ENCODE measurements at regions not wholly inside any gene's neighbourhood (a gene's known extent, or its start where the extent isn't known, plus 50 kb on each side); places are given as distances from the start of the nearest gene placed in this dataset.

DNA sequence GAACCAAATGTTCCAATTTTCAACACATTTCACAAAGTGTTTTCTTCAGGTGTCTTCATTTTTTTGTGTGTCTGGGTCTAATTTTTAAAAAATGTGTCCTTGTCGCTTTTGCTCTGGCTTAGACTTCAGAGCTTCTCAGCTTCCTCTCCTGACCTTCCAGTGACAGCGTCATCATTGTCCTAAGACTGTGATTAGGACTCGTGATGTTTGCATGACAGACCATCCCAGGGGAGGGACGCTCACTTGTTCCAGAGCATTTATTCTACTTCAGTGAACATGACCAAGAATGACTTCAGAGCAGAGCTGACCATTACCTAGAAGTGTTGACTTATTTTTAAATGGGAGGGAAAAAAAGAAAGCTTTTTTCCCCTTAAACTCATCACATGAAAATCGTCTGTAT lies 591.9 kb downstream of the IRS1 start:
- DNase-seq (ENCODE audit: low read depth), result no peak
- TF ChIP-seq, protein P1, sequence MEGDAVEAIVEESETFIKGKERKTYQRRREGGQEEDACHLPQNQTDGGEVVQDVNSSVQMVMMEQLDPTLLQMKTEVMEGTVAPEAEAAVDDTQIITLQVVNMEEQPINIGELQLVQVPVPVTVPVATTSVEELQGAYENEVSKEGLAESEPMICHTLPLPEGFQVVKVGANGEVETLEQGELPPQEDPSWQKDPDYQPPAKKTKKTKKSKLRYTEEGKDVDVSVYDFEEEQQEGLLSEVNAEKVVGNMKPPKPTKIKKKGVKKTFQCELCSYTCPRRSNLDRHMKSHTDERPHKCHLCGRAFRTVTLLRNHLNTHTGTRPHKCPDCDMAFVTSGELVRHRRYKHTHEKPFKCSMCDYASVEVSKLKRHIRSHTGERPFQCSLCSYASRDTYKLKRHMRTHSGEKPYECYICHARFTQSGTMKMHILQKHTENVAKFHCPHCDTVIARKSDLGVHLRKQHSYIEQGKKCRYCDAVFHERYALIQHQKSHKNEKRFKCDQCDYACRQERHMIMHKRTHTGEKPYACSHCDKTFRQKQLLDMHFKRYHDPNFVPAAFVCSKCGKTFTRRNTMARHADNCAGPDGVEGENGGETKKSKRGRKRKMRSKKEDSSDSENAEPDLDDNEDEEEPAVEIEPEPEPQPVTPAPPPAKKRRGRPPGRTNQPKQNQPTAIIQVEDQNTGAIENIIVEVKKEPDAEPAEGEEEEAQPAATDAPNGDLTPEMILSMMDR (conservative IDR thresholded peaks at IDR 0.05; ENCODE audit: control insufficient read depth, insufficient read depth, low read depth, low read length), result no peak

DNA sequence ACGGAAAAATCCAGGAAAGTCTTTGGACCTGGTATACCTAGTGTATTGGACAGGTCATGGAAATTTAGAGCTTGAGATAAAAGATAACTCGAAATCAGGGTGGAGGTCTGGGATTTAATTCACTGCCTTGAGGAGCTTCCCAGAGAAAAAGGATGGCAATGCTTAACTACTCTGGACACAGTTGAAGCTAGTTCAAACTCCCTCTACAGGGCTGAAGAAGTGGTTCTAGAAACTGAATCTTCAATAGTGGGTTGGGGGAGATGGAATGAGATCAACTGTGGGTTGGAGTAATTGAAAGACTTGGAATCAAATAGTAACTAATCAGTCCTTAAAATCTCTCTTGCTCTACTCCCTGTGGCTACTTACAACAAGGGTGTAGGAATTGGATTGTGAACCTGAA lies 600.1 kb downstream of the IRS1 start:
- DNase-seq (ENCODE audit: low read depth), result no peak
- TF ChIP-seq, protein P1 (conservative IDR thresholded peaks at IDR 0.05; ENCODE audit: control insufficient read depth, insufficient read depth, low read depth, low read length), result no peak
- no peak overlapping the region for H3K4me3 ChIP-seq (ENCODE audit: control insufficient read depth, low read depth, low read length)

More for the DNA sequence above, 591.9 kb downstream of the IRS1 start:
- H3K4me3 ChIP-seq (ENCODE audit: control insufficient read depth, low read depth, low read length), result no peak overlapping the region

DNA sequence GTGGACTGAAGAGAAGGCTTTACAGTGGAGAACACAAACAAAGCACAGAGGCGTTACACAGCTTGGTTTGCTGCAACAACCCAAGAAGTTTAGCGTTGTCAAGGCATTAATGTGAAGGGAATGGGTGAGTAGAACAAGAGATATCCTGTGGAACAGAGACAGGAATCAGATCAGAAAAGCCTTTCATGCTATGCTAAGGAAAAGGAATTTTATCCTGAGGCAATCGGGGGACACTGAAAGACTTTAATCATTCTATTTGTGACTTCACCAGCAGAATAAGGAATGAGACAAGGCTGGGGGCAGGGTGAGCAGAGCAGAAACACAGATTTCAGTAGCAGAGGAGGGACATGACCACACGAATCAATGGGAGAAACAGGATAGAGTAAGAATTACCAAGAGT lies 600.7 kb downstream of the IRS1 start:
- TF ChIP-seq, protein P1 (conservative IDR thresholded peaks at IDR 0.05; ENCODE audit: control insufficient read depth, insufficient read depth, low read depth, low read length), result no peak
- no peak for DNase-seq (ENCODE audit: low read depth)
- H3K4me3 ChIP-seq (ENCODE audit: control insufficient read depth, low read depth, low read length), result no peak overlapping the region

DNA sequence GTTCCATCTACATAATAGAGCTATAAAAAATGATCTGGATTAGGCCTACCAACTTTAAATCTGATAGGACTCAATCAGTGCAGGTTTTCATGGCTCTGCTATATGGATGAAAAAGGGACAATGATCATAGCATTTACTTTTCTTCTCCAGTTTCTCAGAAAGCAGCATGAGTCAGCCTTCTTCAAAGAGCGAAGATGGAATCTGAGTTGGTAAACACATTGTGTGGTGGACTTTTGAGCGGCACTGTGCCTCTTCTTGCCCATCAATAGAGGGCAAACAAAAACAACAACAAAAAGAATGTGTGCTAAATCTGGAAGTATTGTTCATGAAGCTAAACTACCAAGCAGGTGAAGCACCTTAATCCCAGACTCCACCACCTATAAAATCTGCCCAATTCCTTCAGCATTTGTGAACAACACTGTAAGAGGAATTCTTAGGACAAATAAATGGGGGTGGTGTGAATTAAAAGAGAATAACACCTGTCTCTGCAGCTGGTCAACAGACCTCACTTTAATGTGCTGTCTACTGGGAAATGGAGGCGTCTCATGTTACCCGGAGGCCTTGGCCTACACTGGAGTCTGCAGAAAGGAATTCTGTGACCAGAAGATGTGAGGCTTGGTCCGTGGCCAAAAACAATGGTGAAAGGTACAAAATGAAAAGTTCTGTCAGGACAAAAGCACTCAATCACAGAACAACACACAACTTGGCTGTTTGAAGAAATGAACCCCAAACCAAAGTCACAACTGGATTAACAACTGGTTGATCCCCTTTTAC lies 609.0 kb downstream of the IRS1 start:
- DNase-seq (ENCODE audit: low read depth), result peak; percentile 26
- TF ChIP-seq, protein P1 (conservative IDR thresholded peaks at IDR 0.05; ENCODE audit: control insufficient read depth, insufficient read depth, low read depth, low read length), result no peak

DNA sequence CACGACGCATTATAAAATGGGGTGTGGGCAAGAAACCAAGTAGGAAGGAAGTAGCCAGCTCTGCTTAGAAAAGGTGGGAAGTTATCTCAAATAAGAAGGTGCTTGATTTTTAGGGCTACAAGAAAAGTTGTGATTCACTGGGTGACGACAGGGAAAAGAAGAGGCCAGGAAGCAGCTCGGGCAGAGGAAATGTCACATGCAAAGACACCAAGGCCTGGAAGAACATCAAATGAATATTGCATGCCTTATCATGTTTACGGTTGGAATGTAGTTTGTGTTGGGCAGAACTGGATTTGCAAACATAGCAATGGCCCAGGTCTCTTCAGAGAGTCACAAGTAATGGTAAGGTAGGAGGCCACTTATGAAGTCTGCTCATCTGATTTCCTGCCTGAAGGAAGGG lies 610.6 kb downstream of the IRS1 start:
- H3K4me3 ChIP-seq (ENCODE audit: control insufficient read depth, low read depth, low read length), result no peak overlapping the region
- DNase-seq (ENCODE audit: low read depth), result no peak
- TF ChIP-seq, protein P1 (conservative IDR thresholded peaks at IDR 0.05; ENCODE audit: control insufficient read depth, insufficient read depth, low read depth, low read length), result no peak

More for the DNA sequence above, 609.0 kb downstream of the IRS1 start:
- H3K4me3 ChIP-seq (ENCODE audit: control insufficient read depth, low read depth, low read length), result no peak overlapping the region

DNA sequence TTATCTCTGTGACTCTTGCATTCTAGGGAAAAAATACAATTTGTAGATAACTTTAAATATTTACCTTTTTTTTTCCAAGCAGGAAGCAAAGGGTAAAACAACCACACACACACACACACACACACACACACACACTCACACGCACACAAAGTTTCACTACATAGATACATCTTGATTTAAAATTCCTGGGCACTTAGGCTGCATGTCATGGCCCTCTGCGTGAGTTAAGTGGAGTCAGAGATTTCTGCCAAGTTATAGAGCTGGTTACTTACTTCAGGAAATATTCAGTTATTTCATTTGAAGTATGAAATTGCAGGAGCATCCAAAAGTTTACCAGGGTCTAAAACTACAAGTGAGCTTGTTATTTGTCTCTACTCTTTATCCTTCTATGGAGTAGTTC lies 612.0 kb downstream of the IRS1 start:
- no peak overlapping the region for H3K4me3 ChIP-seq (ENCODE audit: control insufficient read depth, low read depth, low read length)
- TF ChIP-seq, protein P1 (conservative IDR thresholded peaks at IDR 0.05; ENCODE audit: control insufficient read depth, insufficient read depth, low read depth, low read length), result no peak
- peak; percentile 57 for DNase-seq (ENCODE audit: low read depth)
